DOHH2 (cell line): ENCODE measurements at regions not wholly inside any gene's neighbourhood (a gene's known extent, or its start where the extent isn't known, plus 50 kb on each side); places are given as distances from the start of the nearest gene placed in this dataset.

Source experiments
- H3F3A ChIP-seq: fragments of 200-600 bp; sonication (generic), shearing (Covaris generic); 2 replicates; pipeline ENCODE4 v1.6.0; 2016; ENCODE audit warnings: antibody characterized with exemption, mild to moderate bottlenecking; ENCODE audit not compliant: control insufficient read depth, insufficient read depth
- H3K27ac ChIP-seq: fragments of 200-600 bp; sonication (generic); 2 replicates; pipeline ENCODE4 v1.5.1; 2014; ENCODE audit warnings: low read depth, mild to moderate bottlenecking, low read length, moderate library complexity
- H3K27me3 ChIP-seq: fragments of 200-600 bp; sonication (generic); 2 replicates; pipeline ENCODE4 v1.6.1; 2014; ENCODE audit warnings: mild to moderate bottlenecking, low read length, mixed read lengths; ENCODE audit not compliant: control insufficient read depth
- H3K36me3 ChIP-seq: fragments of 200-600 bp; sonication (generic); 2 replicates; pipeline ENCODE4 v1.6.1; 2014; ENCODE audit warnings: mild to moderate bottlenecking, low read length, moderate library complexity, mixed read lengths; ENCODE audit not compliant: control insufficient read depth
- H3K4me1 ChIP-seq: fragments of 200-600 bp; sonication (generic); 2 replicates; pipeline ENCODE4 v1.6.1; 2014; ENCODE audit warnings: mild to moderate bottlenecking, low read length, mixed read lengths; ENCODE audit not compliant: control insufficient read depth
- H3K4me2 ChIP-seq: fragments of 200-600 bp; sonication (generic); 2 replicates; pipeline ENCODE4 v1.6.0; 2014; ENCODE audit warnings: mild to moderate bottlenecking, low read length, moderate library complexity
- H3K4me3 ChIP-seq: fragments of 200-600 bp; sonication (generic); 2 replicates; pipeline ENCODE4 v1.5.1; 2014; ENCODE audit warnings: mild to moderate bottlenecking, low read length, mixed read lengths
- H3K79me2 ChIP-seq: fragments of 200-600 bp; sonication (generic); 2 replicates; pipeline ENCODE4 v1.6.1; 2014; ENCODE audit warnings: mild to moderate bottlenecking, low read length, mixed read lengths; ENCODE audit not compliant: control insufficient read depth
- H3K9me2 ChIP-seq: fragments of 200-600 bp; sonication (generic); replicated peaks from 2 replicates; pipeline ENCODE4 v1.6.1; 2014; ENCODE audit warnings: mild to moderate bottlenecking, low read length, mixed read lengths; ENCODE audit not compliant: control insufficient read depth
- H3K9me3 ChIP-seq: fragments of 200-600 bp; sonication (generic); 2 replicates; pipeline ENCODE4 v1.6.1; 2014; ENCODE audit warnings: antibody characterized with exemption, low read length, mixed read lengths; ENCODE audit not compliant: control insufficient read depth, insufficient read depth
- H4K20me1 ChIP-seq: fragments of 200-600 bp; sonication (generic); 2 replicates; pipeline ENCODE4 v1.6.0; 2014; ENCODE audit warnings: low read depth, mild to moderate bottlenecking, antibody characterized with exemption, low read length, moderate library complexity; ENCODE audit not compliant: control insufficient read depth, insufficient read depth
- CTCF ChIP-seq: fragments of 200-600 bp; sonication (generic); IDR thresholded peaks from one replicate; pipeline ENCODE4 v1.5.1; 2014; ENCODE audit warnings: antibody characterized with exemption, mild to moderate bottlenecking, low read depth, low read length; ENCODE audit not compliant: poor library complexity, severe bottlenecking
- EZH2phosphoT487 ChIP-seq: fragments of 200-600 bp; sonication (generic); IDR thresholded peaks from 2 replicates; pipeline ENCODE4 v1.6.1; 2017; ENCODE audit warnings: borderline replicate concordance, mild to moderate bottlenecking, antibody characterized with exemption, low read length, moderate library complexity, mixed read lengths

DNA sequence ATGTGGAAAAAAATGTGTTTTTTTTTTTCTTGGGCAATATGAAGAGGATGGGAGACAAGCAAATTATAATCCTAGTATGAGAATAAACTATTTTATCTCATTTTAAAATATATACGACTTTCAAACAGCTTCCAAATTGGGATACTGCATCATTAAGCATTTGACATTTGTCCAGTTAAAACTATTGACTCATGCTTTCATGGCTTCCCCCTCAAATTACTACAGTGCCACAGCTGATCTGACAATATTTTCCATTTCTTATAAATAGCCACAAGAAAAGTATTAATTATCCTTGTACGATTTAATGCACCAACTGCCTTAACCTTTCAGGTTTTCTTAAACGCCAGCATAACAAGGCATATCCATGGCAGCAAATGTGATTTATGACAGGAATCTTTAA, 1134.8 kb upstream of the ZEB2 start:
- H3F3A ChIP-seq, result no peaks in the 10 kb centered on the region
- no peaks in the 10 kb centered on the region for H3K9me2 ChIP-seq
- H3K27me3 ChIP-seq, result no peaks in the 10 kb centered on the region
- H3K9me3 ChIP-seq, result peaks cover 4% of the 10 kb centered on the region; the same call in 1 of the 2 replicates
- H3K79me2 ChIP-seq, result no peaks in the 10 kb centered on the region
- H3K27ac ChIP-seq, result no peak overlapping the region
- H3K4me1 ChIP-seq, result no peaks in the 10 kb centered on the region
- H3K4me2 ChIP-seq, result no peak overlapping the region
- TF ChIP-seq CTCF, result no peak
- no peak for TF ChIP-seq EZH2phosphoT487
- H3K36me3 ChIP-seq, result no peaks in the 10 kb centered on the region
- H3K4me3 ChIP-seq, result no peak overlapping the region
- no peaks in the 10 kb centered on the region for H4K20me1 ChIP-seq

DNA sequence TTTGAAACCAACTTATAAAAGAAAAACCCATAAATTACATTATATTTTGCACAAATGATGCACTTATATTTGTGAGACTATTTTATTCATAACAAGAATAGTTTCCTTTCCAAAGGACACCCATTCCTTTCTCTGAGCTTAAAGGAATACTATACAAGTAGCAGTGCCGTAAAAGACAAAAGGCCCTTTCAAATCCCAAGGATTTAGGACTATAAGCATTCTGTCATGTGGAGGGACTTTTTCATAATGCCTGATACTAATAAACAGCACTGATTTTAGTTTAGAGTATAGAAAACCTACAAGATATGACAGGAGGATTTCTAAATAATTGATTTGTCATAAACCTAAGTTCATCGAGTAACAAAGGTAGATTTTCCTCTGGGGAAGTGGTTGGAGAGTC, 1134.2 kb upstream of the ZEB2 start:
- H3K27ac ChIP-seq, result no peak overlapping the region

DNA sequence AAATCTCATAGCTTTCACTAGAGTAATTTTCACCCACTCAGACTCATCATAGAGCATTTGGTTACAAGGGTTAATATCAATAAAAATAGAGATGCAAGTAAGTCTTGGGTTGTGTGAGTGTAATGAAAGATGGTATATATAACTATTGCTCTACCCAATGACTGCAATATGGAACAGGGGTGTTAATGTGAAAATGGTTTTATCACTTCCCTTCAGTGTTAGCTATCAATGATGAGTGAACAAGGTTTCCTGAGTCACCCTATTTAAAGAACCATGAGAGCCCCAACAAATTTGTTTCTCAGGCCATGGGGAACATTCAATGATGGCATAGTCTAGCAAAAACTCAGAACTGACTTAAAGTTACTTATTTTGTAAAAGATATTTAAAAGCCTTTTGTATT, 1133.6 kb upstream of the ZEB2 start:
- no peaks in the 10 kb centered on the region for H3K36me3 ChIP-seq
- no peak overlapping the region for H3K4me2 ChIP-seq
- no peaks in the 10 kb centered on the region for H4K20me1 ChIP-seq
- H3K9me3 ChIP-seq, result peaks cover 4% of the 10 kb centered on the region; the same call in 1 of the 2 replicates
- H3K27me3 ChIP-seq, result no peaks in the 10 kb centered on the region
- no peaks in the 10 kb centered on the region for H3F3A ChIP-seq
- TF ChIP-seq EZH2phosphoT487, result no peak
- TF ChIP-seq CTCF, result no peak
- no peak overlapping the region for H3K4me3 ChIP-seq
- H3K4me1 ChIP-seq, result no peaks in the 10 kb centered on the region
- no peaks in the 10 kb centered on the region for H3K79me2 ChIP-seq
- no peaks in the 10 kb centered on the region for H3K9me2 ChIP-seq
- H3K27ac ChIP-seq, result no peak overlapping the region

More for the DNA sequence above, 1134.2 kb upstream of the ZEB2 start:
- Histone ChIP-seq H3K4me1 (no peaks in the 10 kb centered on the region), H3K4me3 (no peak overlapping the region), H3K4me2 (no peak overlapping the region), H3K36me3 (no peaks in the 10 kb centered on the region), H3K9me2 (no peaks in the 10 kb centered on the region), H3K9me3 (peaks cover 4% of the 10 kb centered on the region; the same call in 1 of the 2 replicates), H3K79me2 (no peaks in the 10 kb centered on the region), H3K27me3 (no peaks in the 10 kb centered on the region), H4K20me1 (no peaks in the 10 kb centered on the region), H3F3A (no peaks in the 10 kb centered on the region)
- TF ChIP-seq CTCF (no peak), EZH2phosphoT487 (no peak)
